ENCODE measurements at regions not wholly inside any gene's neighbourhood (a gene's known extent, or its start where the extent isn't known, plus 50 kb on each side); places are given as distances from the start of the nearest gene placed in this dataset.
"Not testable (repeated sequence)": the region's sequence is repeated elsewhere in the genome, so short reads cannot be mapped to it uniquely, and the experiment has no call there.

DNA sequence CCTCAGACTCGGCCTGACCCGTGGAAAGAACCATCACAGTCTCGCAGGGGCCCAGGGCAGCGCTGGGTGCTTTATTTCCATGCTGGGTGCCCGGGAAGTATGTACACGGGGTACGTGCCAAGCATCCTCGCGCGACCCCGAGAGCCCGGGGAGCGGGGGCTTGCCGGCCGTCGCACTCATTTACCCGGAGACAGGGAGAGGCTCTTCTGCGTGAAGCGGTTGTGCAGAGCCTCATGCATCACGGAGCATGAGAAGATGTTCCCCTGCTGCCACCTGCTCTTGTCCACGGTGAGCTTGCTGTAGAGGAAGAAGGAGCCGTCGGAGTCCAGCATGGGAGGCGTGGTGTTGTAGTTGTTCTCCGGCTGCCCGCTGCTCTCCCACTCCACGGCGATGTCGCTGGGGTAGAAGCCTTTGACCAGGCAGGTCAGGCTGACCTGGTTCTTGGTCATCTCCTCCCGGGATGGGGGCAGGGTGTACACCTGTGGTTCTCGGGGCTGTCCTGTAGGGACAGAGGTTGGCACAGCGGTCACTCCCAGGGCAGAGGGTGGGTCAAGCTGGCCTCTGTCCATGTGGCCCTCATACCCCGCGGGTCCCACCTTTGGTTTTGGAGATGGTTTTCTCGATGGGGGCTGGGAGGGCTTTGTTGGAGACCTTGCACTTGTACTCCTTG lies 242.8 kb downstream of the TMEM121 start:
- not testable (repeated sequence) for TF ChIP-seq REST (IDR thresholded peaks at IDR 0.05); POLR2A (IDR thresholded peaks at IDR 0.05; ENCODE audit: low read length); KDM5A (IDR thresholded peaks at IDR 0.05); KDM1A (IDR thresholded peaks at IDR 0.05; ENCODE audit: low read depth); RAD21 (conservative IDR thresholded peaks at IDR 0.05 in 1 of 2, IDR thresholded peaks at IDR 0.05 in 1 of 2)
- TF ChIP-seq, protein P1, sequence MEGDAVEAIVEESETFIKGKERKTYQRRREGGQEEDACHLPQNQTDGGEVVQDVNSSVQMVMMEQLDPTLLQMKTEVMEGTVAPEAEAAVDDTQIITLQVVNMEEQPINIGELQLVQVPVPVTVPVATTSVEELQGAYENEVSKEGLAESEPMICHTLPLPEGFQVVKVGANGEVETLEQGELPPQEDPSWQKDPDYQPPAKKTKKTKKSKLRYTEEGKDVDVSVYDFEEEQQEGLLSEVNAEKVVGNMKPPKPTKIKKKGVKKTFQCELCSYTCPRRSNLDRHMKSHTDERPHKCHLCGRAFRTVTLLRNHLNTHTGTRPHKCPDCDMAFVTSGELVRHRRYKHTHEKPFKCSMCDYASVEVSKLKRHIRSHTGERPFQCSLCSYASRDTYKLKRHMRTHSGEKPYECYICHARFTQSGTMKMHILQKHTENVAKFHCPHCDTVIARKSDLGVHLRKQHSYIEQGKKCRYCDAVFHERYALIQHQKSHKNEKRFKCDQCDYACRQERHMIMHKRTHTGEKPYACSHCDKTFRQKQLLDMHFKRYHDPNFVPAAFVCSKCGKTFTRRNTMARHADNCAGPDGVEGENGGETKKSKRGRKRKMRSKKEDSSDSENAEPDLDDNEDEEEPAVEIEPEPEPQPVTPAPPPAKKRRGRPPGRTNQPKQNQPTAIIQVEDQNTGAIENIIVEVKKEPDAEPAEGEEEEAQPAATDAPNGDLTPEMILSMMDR (IDR thresholded peaks at IDR 0.05), result not testable (repeated sequence)
